ENCODE measurements at regions not wholly inside any gene's neighbourhood (a gene's known extent, or its start where the extent isn't known, plus 50 kb on each side); places are given as distances from the start of the nearest gene placed in this dataset.

DNA sequence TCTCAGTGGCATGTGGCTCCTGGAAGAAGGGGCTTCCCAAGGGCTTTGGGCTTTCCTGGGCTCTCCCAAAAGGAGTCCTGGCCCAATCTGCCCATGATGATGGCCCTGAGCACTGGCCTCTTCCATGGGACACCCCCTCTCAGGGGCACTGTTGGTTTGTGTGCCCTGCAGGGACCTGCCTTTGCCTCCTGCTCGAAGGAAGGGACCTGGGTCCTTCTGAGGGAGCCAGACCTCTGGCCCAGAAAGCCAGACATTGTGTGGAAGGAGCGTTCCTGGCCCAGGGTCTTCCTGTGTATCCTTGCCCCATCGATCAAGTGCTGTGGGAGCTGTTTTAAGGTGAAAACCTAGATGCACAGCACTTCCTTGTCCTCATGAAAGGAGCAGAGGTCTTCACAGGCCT lies 1689.3 kb downstream of the TP53TG3F start (continued):
- no peak for TF ChIP-seq ZZZ3 (IDR thresholded peaks at IDR 0.05)

DNA sequence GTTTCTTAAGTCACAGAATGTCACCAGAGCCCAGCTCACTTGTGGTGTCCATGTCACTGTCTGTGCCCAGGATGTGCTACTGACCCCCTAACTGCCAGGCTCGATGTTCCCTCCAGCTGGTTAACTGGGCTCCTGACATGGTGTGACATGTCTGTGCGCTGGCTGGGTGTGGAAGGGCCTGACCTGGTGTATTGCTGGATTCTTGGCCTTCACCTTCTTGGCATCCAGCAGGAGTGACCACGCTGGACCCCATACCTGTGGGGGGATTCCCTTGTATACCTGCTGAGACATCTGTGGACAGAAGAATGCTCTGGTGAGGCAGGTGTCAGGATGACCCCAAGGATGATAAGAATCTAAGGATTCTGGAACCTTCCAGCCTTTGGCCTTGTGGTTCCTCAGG lies 1690.1 kb downstream of the TP53TG3F start:
- Histone ChIP-seq H3K4me3 (no peak overlapping the region), H3K9ac (ENCODE audit: insufficient read depth in 1 of 2, low read depth in 2 of 2, low read length in 2 of 2) (no peak overlapping the region), H3K27me3 (ENCODE audit: control insufficient read depth in 2 of 2, insufficient read depth in 2 of 2, low read length in 2 of 2) (no peaks in the 10 kb centered on the region), H3K79me2 (ENCODE audit: control insufficient read depth, insufficient read depth, low read length) (no peaks in the 10 kb centered on the region), H3K9me1 (ENCODE audit: control insufficient read depth, insufficient read depth, low read length) (no peaks in the 10 kb centered on the region), H3K9me3 (replicated peaks; ENCODE audit: control insufficient read depth, insufficient read depth, low read depth, low read length) (no peaks in the 10 kb centered on the region; the same call in 1 of the 2 replicates), H3K4me1 (replicated peaks in 1 of 2; ENCODE audit: control insufficient read depth in 2 of 2, insufficient read depth in 2 of 2, low read length in 2 of 2) (no peaks in the 10 kb centered on the region), H2AFZ (ENCODE audit: low read depth, low read length) (no peak overlapping the region), H3K27ac (ENCODE audit: extremely low read depth, low read depth, low read length) (no peak overlapping the region), H4K20me1 (replicated peaks; ENCODE audit: control insufficient read depth, insufficient read depth, low read length) (no peaks in the 10 kb centered on the region), H3K4me2 (ENCODE audit: insufficient read depth, low read length) (no peak overlapping the region), H3K36me3 (ENCODE audit: control insufficient read depth, insufficient read depth, low read length) (no peaks in the 10 kb centered on the region)
- no TSS peak for BruUV-seq (replicated peaks)
- ChIA-PET POLR2A (no interaction called here), CTCF (ENCODE audit: low intra/inter-chr PET ratio) (no interaction called here)
- in situ Hi-C loops (cut with MboI) (no loop called here), intact Hi-C loops (cut with micrococcal nuclease) (no loop called here)
- no peak for TF ChIP-seq MEF2D (tag; conservative IDR thresholded peaks at IDR 0.05; ENCODE audit: low read depth)
- WGBS (ENCODE audit: insufficient coverage, low coverage, missing lambda C conversion rate), result 1% methylated on average over 3 of the region's 3 CpGs
- FAIRE-seq (no peak), ATAC-seq (no peak), DNase-seq (ENCODE audit: extremely low read depth in 1 of 4, low spot score in 3 of 4) (no peak)

DNA sequence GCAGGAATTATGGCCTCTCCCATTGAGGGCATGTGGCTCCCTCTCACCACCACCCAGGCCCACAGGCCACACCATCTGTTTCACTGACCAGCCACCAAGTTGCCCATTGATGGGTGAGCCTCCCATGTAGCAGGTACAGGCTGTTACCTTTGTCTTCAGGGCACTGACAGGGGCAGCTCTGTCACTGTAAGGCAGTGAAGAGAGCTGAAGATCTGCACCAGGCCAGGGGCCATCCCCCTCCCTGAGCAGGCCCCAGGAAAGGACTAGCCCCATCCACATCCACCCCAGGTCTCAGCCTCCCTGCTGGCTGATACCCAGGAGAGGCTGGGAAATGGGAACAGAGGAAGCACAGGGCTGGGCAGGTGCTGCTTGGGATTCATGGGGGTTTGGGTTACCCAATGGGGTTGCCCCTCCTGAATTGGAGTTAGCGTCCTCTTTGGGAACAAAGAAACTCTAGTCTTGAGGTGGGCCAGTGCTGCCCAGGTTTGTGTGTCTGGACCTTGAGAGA lies 1691.4 kb downstream of the TP53TG3F start:
- Histone ChIP-seq H3K9me1 (ENCODE audit: control insufficient read depth, insufficient read depth, low read length) (no peaks in the 10 kb centered on the region), H3K4me2 (ENCODE audit: insufficient read depth, low read length) (no peak overlapping the region), H2AFZ (ENCODE audit: low read depth, low read length) (no peak overlapping the region), H3K27ac (ENCODE audit: extremely low read depth, low read depth, low read length) (no peak overlapping the region), H3K36me3 (ENCODE audit: control insufficient read depth, insufficient read depth, low read length) (no peaks in the 10 kb centered on the region), H3K9ac (ENCODE audit: insufficient read depth in 1 of 2, low read depth in 2 of 2, low read length in 2 of 2) (no peak overlapping the region), H4K20me1 (replicated peaks; ENCODE audit: control insufficient read depth, insufficient read depth, low read length) (no peaks in the 10 kb centered on the region), H3K4me1 (replicated peaks in 1 of 2; ENCODE audit: control insufficient read depth in 2 of 2, insufficient read depth in 2 of 2, low read length in 2 of 2) (no peaks in the 10 kb centered on the region), H3K4me3 (no peak overlapping the region), H3K79me2 (ENCODE audit: control insufficient read depth, insufficient read depth, low read length) (no peaks in the 10 kb centered on the region), H3K9me3 (replicated peaks; ENCODE audit: control insufficient read depth, insufficient read depth, low read depth, low read length) (no peaks in the 10 kb centered on the region; the same call in 1 of the 2 replicates), H3K27me3 (ENCODE audit: control insufficient read depth in 2 of 2, insufficient read depth in 2 of 2, low read length in 2 of 2) (no peaks in the 10 kb centered on the region)
- intact Hi-C loops (cut with micrococcal nuclease) (no loop called here), in situ Hi-C loops (cut with MboI) (no loop called here)
- ATAC-seq (no peak), DNase-seq (ENCODE audit: extremely low read depth in 1 of 4, low spot score in 3 of 4) (no peak), FAIRE-seq (no peak)
- ChIA-PET CTCF (ENCODE audit: low intra/inter-chr PET ratio) (no interaction called here), POLR2A (no interaction called here)
- BruUV-seq (replicated peaks), result no TSS peak
- WGBS (ENCODE audit: insufficient coverage, low coverage, missing lambda C conversion rate), result 0% methylated on average over 1 of the region's 1 CpG
- TF ChIP-seq, protein P1, sequence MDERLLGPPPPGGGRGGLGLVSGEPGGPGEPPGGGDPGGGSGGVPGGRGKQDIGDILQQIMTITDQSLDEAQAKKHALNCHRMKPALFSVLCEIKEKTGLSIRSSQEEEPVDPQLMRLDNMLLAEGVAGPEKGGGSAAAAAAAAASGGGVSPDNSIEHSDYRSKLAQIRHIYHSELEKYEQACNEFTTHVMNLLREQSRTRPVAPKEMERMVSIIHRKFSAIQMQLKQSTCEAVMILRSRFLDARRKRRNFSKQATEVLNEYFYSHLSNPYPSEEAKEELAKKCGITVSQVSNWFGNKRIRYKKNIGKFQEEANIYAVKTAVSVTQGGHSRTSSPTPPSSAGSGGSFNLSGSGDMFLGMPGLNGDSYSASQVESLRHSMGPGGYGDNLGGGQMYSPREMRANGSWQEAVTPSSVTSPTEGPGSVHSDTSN (CRISPR knock-in tag; IDR thresholded peaks at IDR 0.05; ENCODE audit: low read depth), result no peak
- TF ChIP-seq, protein P1 (tag; conservative IDR thresholded peaks at IDR 0.05; ENCODE audit: low read depth), result no peak
- TF ChIP-seq, protein P2, sequence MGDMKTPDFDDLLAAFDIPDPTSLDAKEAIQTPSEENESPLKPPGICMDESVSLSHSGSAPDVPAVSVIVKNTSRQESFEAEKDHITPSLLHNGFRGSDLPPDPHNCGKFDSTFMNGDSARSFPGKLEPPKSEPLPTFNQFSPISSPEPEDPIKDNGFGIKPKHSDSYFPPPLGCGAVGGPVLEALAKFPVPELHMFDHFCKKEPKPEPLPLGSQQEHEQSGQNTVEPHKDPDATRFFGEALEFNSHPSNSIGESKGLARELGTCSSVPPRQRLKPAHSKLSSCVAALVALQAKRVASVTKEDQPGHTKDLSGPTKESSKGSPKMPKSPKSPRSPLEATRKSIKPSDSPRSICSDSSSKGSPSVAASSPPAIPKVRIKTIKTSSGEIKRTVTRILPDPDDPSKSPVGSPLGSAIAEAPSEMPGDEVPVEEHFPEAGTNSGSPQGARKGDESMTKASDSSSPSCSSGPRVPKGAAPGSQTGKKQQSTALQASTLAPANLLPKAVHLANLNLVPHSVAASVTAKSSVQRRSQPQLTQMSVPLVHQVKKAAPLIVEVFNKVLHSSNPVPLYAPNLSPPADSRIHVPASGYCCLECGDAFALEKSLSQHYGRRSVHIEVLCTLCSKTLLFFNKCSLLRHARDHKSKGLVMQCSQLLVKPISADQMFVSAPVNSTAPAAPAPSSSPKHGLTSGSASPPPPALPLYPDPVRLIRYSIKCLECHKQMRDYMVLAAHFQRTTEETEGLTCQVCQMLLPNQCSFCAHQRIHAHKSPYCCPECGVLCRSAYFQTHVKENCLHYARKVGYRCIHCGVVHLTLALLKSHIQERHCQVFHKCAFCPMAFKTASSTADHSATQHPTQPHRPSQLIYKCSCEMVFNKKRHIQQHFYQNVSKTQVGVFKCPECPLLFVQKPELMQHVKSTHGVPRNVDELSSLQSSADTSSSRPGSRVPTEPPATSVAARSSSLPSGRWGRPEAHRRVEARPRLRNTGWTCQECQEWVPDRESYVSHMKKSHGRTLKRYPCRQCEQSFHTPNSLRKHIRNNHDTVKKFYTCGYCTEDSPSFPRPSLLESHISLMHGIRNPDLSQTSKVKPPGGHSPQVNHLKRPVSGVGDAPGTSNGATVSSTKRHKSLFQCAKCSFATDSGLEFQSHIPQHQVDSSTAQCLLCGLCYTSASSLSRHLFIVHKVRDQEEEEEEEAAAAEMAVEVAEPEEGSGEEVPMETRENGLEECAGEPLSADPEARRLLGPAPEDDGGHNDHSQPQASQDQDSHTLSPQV (IDR thresholded peaks at IDR 0.05), result no peak
- no peak for TF ChIP-seq SOX6 (IDR thresholded peaks at IDR 0.05)
- TF ChIP-seq, protein P3, sequence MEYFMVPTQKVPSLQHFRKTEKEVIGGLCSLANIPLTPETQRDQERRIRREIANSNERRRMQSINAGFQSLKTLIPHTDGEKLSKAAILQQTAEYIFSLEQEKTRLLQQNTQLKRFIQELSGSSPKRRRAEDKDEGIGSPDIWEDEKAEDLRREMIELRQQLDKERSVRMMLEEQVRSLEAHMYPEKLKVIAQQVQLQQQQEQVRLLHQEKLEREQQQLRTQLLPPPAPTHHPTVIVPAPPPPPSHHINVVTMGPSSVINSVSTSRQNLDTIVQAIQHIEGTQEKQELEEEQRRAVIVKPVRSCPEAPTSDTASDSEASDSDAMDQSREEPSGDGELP (CRISPR knock-in tag; IDR thresholded peaks at IDR 0.05; ENCODE audit: borderline replicate concordance), result no peak

Data from K562 (cell line).